ENCODE measurements at regions not wholly inside any gene's neighbourhood (a gene's known extent, or its start where the extent isn't known, plus 50 kb on each side); places are given as distances from the start of the nearest gene placed in this dataset.

DNA sequence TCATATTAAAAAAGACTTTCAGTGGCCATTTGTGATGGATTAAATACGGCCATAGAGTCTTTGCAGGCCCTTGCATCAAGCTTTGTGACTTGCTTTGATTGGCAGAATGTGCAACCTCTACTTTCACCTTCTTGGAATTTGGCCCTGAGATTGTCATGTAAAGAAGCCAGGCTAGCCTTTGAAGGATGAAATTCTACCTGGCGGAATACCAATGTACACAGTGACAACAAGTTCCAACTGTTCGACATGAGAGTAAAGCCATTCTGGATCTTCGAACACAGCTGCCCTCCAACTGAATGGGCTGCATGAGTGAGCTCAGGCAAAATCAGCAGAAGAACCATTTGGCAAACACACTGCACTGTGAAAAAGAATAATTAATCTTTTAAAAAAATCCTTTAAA is 321.3 kb downstream of the PHF14 start:
- no peak for DNase-seq

DNA sequence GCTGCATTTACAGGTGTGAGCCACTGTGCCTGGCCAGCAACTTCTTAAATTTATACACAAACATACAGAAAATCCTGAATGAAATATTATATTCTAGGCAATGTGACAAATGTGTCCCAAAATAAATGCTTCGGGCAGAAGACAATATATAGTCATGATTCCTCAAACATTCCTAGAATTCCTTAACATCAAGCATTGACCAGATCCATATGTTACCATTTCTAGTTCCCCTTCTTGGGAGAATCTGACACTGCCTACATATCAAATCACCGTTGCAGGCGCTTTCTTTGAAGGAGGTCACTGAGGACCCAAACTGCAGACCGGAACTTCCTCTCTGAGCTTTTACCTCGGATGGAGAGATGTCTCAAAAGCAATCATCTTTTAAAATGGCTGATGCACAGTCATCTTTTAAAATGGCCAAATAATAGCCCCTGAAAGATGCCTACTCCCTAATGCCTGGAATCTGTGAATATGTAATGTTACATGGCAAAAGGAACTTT is 323.5 kb downstream of the PHF14 start:
- no peak for DNase-seq

DNA sequence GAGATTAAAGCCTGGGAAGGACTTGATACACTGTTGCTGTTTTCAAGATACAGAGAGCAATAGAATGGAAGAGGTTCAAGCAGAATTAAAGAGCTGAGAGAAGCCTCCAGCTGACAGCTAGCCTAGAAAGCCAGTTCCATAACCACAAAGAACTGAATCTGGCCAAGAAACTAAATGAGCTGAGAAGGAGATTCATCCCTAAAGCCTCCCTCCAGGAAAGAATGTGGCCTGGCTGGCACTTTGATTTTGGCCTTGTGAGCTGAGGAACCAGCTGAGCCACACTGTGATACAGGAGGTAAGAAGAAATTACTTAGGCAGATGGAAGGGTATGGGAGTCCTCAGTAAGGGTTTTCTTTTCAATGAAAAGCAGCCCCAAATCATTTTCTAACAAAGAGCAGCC is 324.1 kb downstream of the PHF14 start:
- DNase-seq: no peak

DNA sequence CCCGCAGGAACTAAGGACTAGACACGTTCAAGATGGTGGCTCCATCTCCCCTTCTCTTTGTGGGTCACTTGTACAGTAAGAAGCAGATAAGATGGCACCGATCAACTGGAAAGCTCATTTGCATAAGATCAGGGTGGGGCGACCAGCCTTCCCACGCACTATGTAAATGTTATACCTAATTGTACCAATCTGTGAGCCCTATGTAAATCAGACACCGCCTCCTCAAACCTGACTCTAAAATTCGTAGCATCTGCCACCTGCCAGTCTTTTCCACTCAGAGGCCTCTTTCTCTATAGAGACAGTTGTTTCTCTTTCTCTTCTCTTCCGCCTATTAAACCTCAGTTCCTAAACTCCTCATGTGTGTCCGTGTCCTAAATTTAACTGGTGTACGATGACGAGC is 324.5 kb downstream of the PHF14 start:
- DNase-seq: no peak

DNA sequence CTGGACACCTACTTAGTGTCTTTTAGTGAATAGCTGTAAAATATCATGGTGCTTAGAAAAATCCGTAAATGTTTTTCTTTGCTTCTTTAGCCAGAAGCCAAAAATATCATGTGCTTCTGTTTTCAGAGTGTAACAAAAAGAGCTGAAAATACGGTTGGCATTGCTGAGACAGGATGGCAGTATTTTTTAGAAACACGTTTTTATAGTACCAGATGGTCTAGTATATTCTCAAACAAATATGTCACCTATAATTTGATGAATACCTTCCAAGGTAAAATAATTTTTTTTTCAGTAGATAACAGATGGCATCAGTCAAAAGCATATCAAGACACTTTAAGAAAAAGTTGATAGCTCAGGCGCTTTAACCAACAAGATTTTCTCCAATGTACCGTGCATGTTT is 326.6 kb downstream of the PHF14 start:
- no peak for DNase-seq

DNA sequence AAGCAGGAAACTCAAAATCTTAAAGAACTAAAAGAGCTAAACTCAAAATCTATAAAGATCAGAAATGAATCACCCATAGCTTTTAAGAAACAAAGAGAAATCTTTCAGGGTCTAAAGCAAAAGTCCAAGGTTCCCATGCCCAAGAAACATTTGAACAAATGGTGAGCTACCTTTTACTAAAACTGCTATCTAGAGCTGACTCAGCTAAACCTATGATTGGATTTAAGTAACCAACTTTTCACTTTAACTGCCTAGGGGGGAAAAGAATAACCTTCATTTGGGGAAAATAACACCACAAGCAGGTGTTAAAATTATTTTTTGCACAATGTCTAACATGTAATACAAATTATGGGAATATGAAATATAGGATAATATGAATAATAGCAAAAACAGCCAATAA is 328.4 kb downstream of the PHF14 start:
- no peak for DNase-seq

DNA sequence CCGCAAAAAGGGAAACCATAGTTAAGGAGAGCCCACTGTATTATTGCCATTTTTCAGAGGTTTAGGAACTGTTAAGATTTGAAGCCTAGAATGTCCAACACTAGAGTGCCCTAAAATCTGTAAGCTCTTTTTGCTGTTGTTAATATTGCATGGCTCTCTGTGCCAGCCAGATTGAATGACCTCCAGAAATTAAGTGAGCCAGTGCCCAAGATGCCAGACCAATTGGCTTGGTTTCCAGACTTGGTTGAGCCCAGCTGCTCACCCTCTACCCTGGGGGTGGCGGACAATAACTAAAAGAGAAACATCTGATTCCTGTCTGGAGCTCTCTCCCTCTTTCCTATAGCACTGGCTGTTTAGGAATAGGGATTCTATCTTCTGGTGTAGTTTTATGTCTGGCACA is 340.1 kb downstream of the PHF14 start:
- DNase-seq: no peak

DNA sequence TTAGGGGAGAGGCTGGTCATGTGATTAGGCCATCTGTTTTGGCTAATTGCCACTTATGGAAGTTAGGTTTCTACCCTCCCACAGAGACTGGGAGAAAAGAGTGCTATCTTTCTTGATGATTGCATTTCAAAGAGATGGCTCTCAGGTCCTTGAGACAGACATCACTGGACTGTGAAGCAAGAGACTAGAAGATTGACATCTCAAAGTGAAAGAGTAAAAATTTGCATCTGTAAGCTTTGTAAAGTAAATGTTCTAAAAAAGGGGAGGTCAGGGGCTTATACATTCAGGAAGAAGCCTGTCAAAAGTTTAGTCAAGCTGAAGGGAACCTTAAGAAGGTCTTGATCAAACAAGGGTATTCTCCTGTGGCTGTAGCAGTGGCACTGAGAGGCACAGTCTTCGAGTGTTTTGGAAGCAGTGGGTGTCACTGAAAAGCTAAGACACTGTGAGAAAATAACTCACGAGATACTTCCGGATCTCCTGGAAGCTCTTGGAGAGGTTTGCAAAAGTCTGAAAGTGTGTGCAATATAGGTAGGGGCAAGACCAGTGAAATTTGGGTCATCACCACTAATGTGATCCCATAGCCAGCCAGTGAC is 342.1 kb downstream of the PHF14 start:
- DNase-seq: no peak

DNA sequence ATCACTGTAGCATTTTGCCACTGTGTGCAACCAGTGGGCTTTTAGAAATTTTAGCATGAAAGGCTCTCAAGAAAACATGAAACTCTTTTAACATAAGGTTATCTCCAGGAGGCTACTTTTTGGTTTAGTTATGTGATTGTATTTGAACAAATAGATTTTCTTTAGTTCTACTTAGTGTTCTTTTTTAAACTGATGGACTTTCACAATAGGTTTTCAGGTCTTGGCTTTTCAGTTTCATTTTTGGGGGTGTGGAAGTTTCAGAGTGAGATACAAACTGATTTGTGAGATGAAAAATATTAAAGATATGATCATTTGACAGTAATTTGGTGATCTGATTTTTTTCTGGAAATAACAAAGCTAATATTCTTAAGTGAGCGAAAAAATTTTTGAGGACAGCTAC is 344.1 kb downstream of the PHF14 start:
- no peak for DNase-seq

DNA sequence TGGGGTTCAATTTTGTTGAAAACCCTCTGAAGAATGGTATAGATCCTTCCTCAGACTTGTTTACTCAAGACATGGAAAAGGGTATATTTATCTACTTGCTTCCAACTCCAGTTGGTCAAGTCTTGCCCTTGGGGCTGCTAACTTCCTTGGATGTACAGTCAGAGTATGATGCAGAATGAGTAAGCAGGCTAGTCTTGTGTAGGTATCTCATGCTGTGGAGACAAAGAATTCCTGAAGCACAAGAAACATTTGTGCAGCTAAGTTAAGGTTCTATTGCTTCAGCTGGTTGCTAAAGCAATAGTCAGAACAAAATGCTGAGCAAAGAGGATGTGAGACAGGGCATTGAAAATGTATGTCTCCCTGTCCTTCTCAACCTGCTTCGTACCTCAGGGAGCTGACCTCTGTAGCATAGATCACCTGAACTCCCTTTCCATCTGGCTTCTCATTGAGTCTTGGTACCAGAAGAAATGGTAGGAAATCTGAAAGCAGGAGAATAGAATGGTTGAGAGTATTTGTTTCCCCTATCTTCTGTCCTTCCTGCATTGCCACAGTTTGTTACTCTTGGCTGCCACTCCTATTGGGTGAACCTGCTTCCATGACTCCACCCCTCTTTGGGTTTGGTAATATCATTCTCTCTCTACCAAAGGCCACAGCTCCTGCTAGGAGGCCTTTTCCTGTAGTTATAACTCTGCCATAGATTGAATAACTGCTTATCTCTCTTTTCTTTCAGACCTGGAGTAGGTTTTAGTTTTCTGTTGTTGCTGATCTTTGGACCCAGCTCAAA is 346.0 kb downstream of the PHF14 start:
- no peak for DNase-seq

All from inflammatory macrophage (primary cell).